Mesendoderm (in vitro differentiated cells): ENCODE measurements at regions not wholly inside any gene's neighbourhood (a gene's known extent, or its start where the extent isn't known, plus 50 kb on each side); places are given as distances from the start of the nearest gene placed in this dataset.
A peak's percentile ranks its signal among the peaks of the same experiment; 100 is the strongest.

Experiments
- DNase-seq: peaks from one replicate; pipeline ENCODE4 v3.0.0; 2013
- H2AK5ac ChIP-seq: 2 replicates; pipeline ENCODE4 v1.6.1; 2013; ENCODE audit warnings: low read length, inconsistent platforms
- H2BK120ac ChIP-seq: 2 replicates; pipeline ENCODE4 v1.6.1; 2013; ENCODE audit warnings: low read depth, mild to moderate bottlenecking, low read length, moderate library complexity, mixed read lengths
- H2BK15ac ChIP-seq: replicated peaks from 2 replicates; pipeline ENCODE4 v1.6.1; 2013; ENCODE audit warnings: low read depth, mild to moderate bottlenecking, moderate library complexity
- H2BK5ac ChIP-seq: 2 replicates; pipeline ENCODE4 v1.6.1; 2013; ENCODE audit warnings: low read length, inconsistent platforms
- H3K18ac ChIP-seq: 2 replicates; pipeline ENCODE4 v1.6.1; 2013; ENCODE audit warnings: mild to moderate bottlenecking, low read length, mixed read lengths
- H3K23ac ChIP-seq: one replicate; pipeline ENCODE4 v1.6.1; 2013; ENCODE audit warnings: low read length
- H3K27ac ChIP-seq: 2 replicates; pipeline ENCODE4 v1.5.1; 2013; ENCODE audit warnings: low read depth, mild to moderate bottlenecking, inconsistent platforms, low read length, moderate library complexity
- H3K27me3 ChIP-seq: 2 replicates; pipeline ENCODE4 v1.6.1; 2013; ENCODE audit warnings: low read length, control low read depth, mild to moderate bottlenecking, inconsistent platforms; ENCODE audit not compliant: insufficient read depth, poor library complexity
- H3K36me3 ChIP-seq: 2 replicates; pipeline ENCODE4 v1.6.1; 2013; ENCODE audit warnings: low read length, inconsistent platforms; ENCODE audit not compliant: control insufficient read depth, insufficient read depth
- H3K4ac ChIP-seq: one replicate; pipeline ENCODE4 v1.6.1; 2013; ENCODE audit warnings: low read depth, mild to moderate bottlenecking, low read length, moderate library complexity
- H3K4me1 ChIP-seq: 2 replicates; pipeline ENCODE4 v1.6.1; 2013; ENCODE audit warnings: low read depth, low read length, inconsistent platforms; ENCODE audit not compliant: control insufficient read depth
- H3K4me2 ChIP-seq: 2 replicates; pipeline ENCODE4 v1.6.1; 2013; ENCODE audit warnings: low read length
- H3K4me3 ChIP-seq: 2 replicates; pipeline ENCODE4 v1.5.1; 2013; ENCODE audit warnings: mild to moderate bottlenecking, low read length
- H3K56ac ChIP-seq: one replicate; pipeline ENCODE4 v1.6.1; 2013; ENCODE audit warnings: low read length
- H3K79me1 ChIP-seq: 2 replicates; pipeline ENCODE4 v1.6.1; 2013; ENCODE audit warnings: low read length, inconsistent platforms
- H3K79me2 ChIP-seq: 2 replicates; pipeline ENCODE4 v1.6.1; 2013; ENCODE audit warnings: mild to moderate bottlenecking, low read length; ENCODE audit not compliant: control insufficient read depth, insufficient read depth
- H3K9ac ChIP-seq: 2 replicates; pipeline ENCODE4 v1.6.1; 2013; ENCODE audit warnings: low read length, inconsistent platforms
- H4K5ac ChIP-seq: one replicate; pipeline ENCODE4 v1.6.1; 2013; ENCODE audit warnings: low read length
- H4K8ac ChIP-seq: one replicate; pipeline ENCODE4 v1.6.1; 2013; ENCODE audit warnings: low read depth, mild to moderate bottlenecking, control low read depth, low read length, moderate library complexity
- WGBS: extraction: QIAGEN DNeasy Blood & Tissue Kit; methylation state at CpG from one replicate; pipeline ENCODE4 v1.1.7; 2013; ENCODE audit warnings: low lambda C conversion rate, missing lambda C conversion rate; ENCODE audit not compliant: insufficient coverage; ENCODE audit errors: extremely low coverage; 5-methylcytosine and 5-hydroxymethylcytosine counted together

DNA sequence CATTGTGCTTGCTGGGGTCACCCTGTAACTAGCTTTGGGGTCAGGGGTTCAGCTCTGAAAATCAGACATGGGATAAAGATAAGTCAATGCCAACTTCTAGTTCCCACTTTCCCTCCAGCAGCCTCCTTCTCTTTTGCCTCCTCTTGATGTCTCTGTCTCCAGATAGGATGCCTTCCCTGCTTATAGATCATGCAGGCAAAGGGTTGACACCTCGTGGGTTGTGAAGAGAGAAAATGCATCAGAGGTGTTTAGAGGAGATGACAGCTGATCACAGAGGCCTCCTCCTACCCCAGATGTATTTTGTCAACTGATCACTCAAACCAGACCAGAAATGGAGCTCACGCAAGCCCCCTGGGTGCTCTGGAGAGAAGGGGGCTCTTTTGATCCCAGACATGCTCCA is 337.8 kb downstream of the BUD13 start:
- no peak for DNase-seq
- WGBS, result no CpG with 5 or more reads among the region's 2 CpGs
- H2BK5ac ChIP-seq, result no peak overlapping the region

DNA sequence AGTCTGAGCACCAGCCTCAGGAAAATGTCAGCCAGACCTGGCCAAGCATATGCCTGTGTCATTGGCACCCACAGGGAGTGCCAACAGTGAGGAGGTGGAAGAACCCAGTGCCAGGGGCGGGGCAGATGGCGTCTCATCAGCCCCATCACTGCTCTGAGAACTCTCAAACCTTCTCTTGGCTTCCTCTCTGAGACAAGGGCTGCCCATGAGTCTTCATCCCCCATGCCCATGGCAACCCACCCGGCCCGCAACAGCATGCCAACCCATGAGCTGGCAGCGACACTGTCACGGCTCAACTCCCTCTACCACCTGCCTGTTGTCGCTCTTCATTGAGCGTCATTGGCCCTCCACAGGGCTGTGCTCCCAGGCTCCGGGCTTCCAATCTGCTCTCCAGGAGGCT is 340.5 kb downstream of the BUD13 start:
- Histone ChIP-seq H3K9ac (no peak overlapping the region), H3K4ac (no peak overlapping the region), H3K27me3 (no peaks in the 10 kb centered on the region), H4K8ac (no peak overlapping the region), H3K4me2 (no peak overlapping the region), H2BK15ac (no peak overlapping the region), H3K4me1 (peaks cover 1% of the 10 kb centered on the region), H3K79me2 (no peaks in the 10 kb centered on the region), H4K5ac (no peak overlapping the region), H3K18ac (no peak overlapping the region), H2BK120ac (no peak overlapping the region), H2AK5ac (no peak overlapping the region), H3K27ac (no peak overlapping the region), H3K79me1 (peaks cover under 1% of the 10 kb centered on the region), H3K4me3 (no peak overlapping the region), H2BK5ac (no peak overlapping the region), H3K36me3 (no peaks in the 10 kb centered on the region), H3K23ac (no peak overlapping the region), H3K56ac (no peak overlapping the region)
- WGBS, result no CpG with 5 or more reads among the region's 9 CpGs
- DNase-seq, result no peak

More for the DNA sequence above, 337.8 kb downstream of the BUD13 start:
- Histone ChIP-seq H3K23ac (no peak overlapping the region), H3K79me1 (peaks cover 2% of the 10 kb centered on the region), H3K56ac (no peak overlapping the region), H4K5ac (no peak overlapping the region), H3K79me2 (no peaks in the 10 kb centered on the region), H3K27ac (no peak overlapping the region), H2BK15ac (no peak overlapping the region), H3K9ac (no peak overlapping the region), H3K4me1 (no peaks in the 10 kb centered on the region), H2BK120ac (no peak overlapping the region), H2AK5ac (no peak overlapping the region), H3K18ac (no peak overlapping the region), H3K36me3 (no peaks in the 10 kb centered on the region), H3K4me2 (no peak overlapping the region), H3K27me3 (no peaks in the 10 kb centered on the region), H3K4me3 (no peak overlapping the region), H3K4ac (no peak overlapping the region), H4K8ac (no peak overlapping the region)

DNA sequence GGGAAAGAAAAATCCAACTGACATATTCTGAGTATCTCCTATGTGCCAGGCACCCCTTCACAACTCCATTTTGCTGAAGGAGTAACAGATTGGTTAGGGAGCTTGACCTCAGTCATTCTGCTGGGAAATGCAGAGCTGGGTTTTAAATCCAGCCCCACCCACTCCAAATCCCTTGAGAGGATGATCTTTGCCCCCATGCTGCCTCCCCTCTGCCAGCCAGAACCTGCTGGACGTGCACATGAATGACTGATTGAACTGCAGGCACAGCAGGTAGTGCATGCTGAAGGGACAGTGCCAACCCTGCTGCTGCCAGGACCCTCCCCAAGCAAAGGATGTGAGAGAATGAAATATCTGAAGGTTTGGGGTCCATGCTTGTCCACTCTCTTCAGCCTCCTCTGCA is 340.9 kb downstream of the BUD13 start:
- no peak overlapping the region for H3K4me2 ChIP-seq
- no CpG with 5 or more reads among the region's 1 CpG for WGBS
- no peak overlapping the region for H4K5ac ChIP-seq
- H3K4ac ChIP-seq, result no peak overlapping the region
- no peak for DNase-seq
- peaks cover 1% of the 10 kb centered on the region for H3K4me1 ChIP-seq
- H3K79me2 ChIP-seq, result no peaks in the 10 kb centered on the region
- H3K27me3 ChIP-seq, result no peaks in the 10 kb centered on the region
- H3K36me3 ChIP-seq, result no peaks in the 10 kb centered on the region
- no peak overlapping the region for H2BK5ac ChIP-seq
- no peak overlapping the region for H4K8ac ChIP-seq
- no peak overlapping the region for H3K23ac ChIP-seq
- H3K27ac ChIP-seq, result no peak overlapping the region
- H3K9ac ChIP-seq, result no peak overlapping the region
- no peak overlapping the region for H3K56ac ChIP-seq
- H2BK120ac ChIP-seq, result no peak overlapping the region
- H2BK15ac ChIP-seq, result no peak overlapping the region
- H3K79me1 ChIP-seq, result no peaks in the 10 kb centered on the region
- no peak overlapping the region for H3K4me3 ChIP-seq
- H3K18ac ChIP-seq, result no peak overlapping the region
- H2AK5ac ChIP-seq, result no peak overlapping the region

DNA sequence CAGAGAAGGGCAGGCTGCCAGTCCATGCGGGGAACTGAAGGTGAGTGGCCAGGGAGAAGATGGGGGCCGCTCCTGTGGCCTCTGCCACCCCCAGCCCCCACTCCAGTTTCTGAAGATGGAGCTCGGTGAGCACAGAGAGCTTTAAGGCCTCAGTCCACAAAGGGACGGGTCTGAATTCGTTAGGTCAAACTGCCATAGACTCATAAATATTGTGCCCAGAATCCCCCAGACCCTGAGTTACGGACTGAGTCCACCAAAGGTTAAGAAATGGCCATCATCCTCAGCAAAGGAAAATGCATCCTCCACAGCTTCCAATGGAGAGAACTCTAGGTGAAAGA is 344.2 kb downstream of the BUD13 start:
- WGBS, result no CpG with 5 or more reads among the region's 6 CpGs
- H3K4me1 ChIP-seq, result peaks cover 3% of the 10 kb centered on the region
- no peaks in the 10 kb centered on the region for H3K27me3 ChIP-seq

DNA sequence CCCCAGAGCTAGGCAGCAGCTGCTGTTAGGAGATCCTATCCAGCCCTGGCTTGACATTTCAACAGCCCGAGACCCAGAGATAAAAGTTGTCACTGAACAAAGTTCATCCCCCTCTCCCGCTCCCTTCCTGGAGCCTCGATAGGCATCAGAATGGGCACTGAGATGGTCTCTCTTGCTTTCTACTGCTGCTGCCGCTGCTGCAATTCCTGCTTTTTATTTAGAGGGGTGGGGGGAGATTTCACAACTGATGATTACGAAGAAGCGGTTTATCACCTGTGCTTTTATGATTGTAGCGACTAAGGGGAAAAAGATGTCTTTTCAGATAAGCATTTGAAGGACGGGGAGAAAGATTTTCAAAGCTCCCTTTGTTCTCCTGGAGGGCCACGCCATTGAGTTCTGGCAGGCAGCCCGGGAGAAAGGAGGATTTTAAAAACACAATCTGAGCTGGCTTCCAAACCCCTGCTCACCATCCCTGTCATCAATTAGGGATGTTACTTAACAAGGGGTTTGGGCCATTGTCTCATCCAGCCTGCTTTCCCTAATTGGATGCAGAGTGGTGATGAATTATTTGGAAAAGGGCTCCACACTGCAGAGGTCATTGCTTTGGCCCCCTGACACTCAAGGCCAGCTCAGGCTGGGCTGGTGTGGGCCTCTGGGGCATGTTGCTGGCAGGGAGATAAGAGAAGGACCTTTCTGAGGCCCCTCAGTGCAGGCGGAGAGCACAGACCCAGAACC is 344.7 kb downstream of the BUD13 start:
- Histone ChIP-seq H3K79me2 (no peaks in the 10 kb centered on the region), H2AK5ac (no peak overlapping the region), H4K8ac (no peak overlapping the region), H3K4me1 (peaks cover 3% of the 10 kb centered on the region), H3K56ac (peak overlapping the region; percentile 35), H2BK120ac (no peak overlapping the region), H3K4me3 (no peak overlapping the region), H4K5ac (no peak overlapping the region), H3K4me2 (no peak overlapping the region), H2BK5ac (no peak overlapping the region), H3K23ac (no peak overlapping the region), H3K27ac (no peak overlapping the region), H3K9ac (no peak overlapping the region), H2BK15ac (no peak overlapping the region), H3K36me3 (no peaks in the 10 kb centered on the region), H3K27me3 (no peaks in the 10 kb centered on the region), H3K4ac (no peak overlapping the region), H3K18ac (no peak overlapping the region), H3K79me1 (no peaks in the 10 kb centered on the region)
- no peak for DNase-seq
- WGBS, result no CpG with 5 or more reads among the region's 11 CpGs

More for the DNA sequence above, 344.2 kb downstream of the BUD13 start:
- H2BK120ac ChIP-seq, result no peak overlapping the region
- no peak overlapping the region for H3K18ac ChIP-seq
- H3K36me3 ChIP-seq, result no peaks in the 10 kb centered on the region
- H3K56ac ChIP-seq, result no peak overlapping the region
- no peaks in the 10 kb centered on the region for H3K79me1 ChIP-seq
- no peak overlapping the region for H3K23ac ChIP-seq
- no peak overlapping the region for H2BK5ac ChIP-seq
- H3K27ac ChIP-seq, result no peak overlapping the region
- no peaks in the 10 kb centered on the region for H3K79me2 ChIP-seq
- no peak overlapping the region for H4K8ac ChIP-seq
- no peak overlapping the region for H2AK5ac ChIP-seq
- H2BK15ac ChIP-seq, result no peak overlapping the region
- no peak overlapping the region for H3K4ac ChIP-seq
- no peak overlapping the region for H3K4me3 ChIP-seq
- H4K5ac ChIP-seq, result no peak overlapping the region
- no peak overlapping the region for H3K4me2 ChIP-seq
- DNase-seq, result no peak
- H3K9ac ChIP-seq, result no peak overlapping the region

DNA sequence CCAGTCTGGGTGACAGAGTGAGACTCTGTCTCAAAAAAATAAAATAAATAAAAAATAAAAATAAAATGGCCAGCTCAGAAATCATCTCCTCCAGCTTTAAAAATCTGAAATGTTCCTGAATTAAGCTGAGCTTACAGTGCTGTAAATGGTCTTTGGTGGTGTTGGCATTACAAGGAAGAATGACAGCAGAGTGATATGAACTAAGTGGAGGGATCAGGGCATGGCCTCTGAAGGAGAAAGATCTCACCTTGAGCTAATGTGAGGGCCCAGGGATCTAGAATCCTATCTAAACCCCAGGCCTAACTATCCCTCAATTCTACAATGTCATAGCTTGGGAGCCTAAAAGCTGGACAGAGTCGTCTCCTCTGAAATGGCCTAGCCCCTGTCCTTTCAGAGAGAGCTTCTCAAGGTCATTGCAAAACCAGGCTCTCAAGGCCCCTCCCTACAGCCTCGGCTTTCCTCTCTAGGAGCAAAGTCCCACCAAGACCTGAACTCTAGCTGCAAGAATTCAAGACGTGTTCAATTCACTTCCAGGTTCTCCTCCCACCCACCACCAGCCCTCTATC is 345.4 kb downstream of the BUD13 start:
- no peaks in the 10 kb centered on the region for H3K27me3 ChIP-seq
- no peak overlapping the region for H3K4me2 ChIP-seq
- H4K5ac ChIP-seq, result no peak overlapping the region
- H3K27ac ChIP-seq, result no peak overlapping the region
- no peak overlapping the region for H3K9ac ChIP-seq
- no peak overlapping the region for H2BK15ac ChIP-seq
- H3K4me3 ChIP-seq, result no peak overlapping the region
- H3K23ac ChIP-seq, result no peak overlapping the region
- no peaks in the 10 kb centered on the region for H3K79me1 ChIP-seq
- H2AK5ac ChIP-seq, result no peak overlapping the region
- H3K36me3 ChIP-seq, result no peaks in the 10 kb centered on the region
- H4K8ac ChIP-seq, result no peak overlapping the region
- H3K4ac ChIP-seq, result no peak overlapping the region
- no peak overlapping the region for H2BK120ac ChIP-seq
- no peak overlapping the region for H3K18ac ChIP-seq
- H3K79me2 ChIP-seq, result no peaks in the 10 kb centered on the region
- H3K56ac ChIP-seq, result peak overlapping the region; percentile 35
- no peak overlapping the region for H2BK5ac ChIP-seq
- no peak for DNase-seq
- H3K4me1 ChIP-seq, result peaks cover 3% of the 10 kb centered on the region
- WGBS, result no CpG with 5 or more reads among the region's 3 CpGs
